ENCODE measurements at regions not wholly inside any gene's neighbourhood (a gene's known extent, or its start where the extent isn't known, plus 50 kb on each side); places are given as distances from the start of the nearest gene placed in this dataset.

DNA sequence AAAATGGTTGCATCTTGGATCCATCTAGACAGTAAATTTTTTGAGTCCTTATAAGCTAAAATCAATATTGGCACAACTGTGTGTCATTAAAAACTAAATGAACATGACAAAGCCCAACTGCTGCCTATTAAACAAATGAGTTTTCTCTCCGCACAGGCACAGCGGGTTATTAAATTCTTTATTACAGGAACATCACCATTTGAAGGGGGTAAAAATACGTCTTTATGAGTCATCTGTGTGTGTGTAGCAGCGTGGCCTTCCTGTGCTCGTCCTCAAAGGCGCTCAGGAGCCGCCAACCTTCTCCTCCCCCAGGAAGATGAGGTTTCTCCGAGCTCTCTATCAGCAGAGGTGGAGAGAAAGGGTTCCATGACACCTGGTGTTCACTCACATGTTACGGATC, 62.6 kb upstream of the SDK2 start:
- Histone ChIP-seq H2AFZ (replicated peaks) (no peak overlapping the region), H3K9me3 (ENCODE audit: low read depth) (no peaks in the 10 kb centered on the region), H3K4me2 (no peak overlapping the region), H3K79me2 (ENCODE audit: low read depth) (no peaks in the 10 kb centered on the region), H3K27ac (no peak overlapping the region), H3K36me3 (no peaks in the 10 kb centered on the region), H3K4me3 (no peak overlapping the region), H4K20me1 (ENCODE audit: low read depth) (no peaks in the 10 kb centered on the region), H3K9ac (no peak overlapping the region), H3F3A (ENCODE audit: low read depth) (no peaks in the 10 kb centered on the region), H3K4me1 (no peaks in the 10 kb centered on the region), H3K27me3 (peaks cover 17% of the 10 kb centered on the region)
- TF ChIP-seq, protein P1, sequence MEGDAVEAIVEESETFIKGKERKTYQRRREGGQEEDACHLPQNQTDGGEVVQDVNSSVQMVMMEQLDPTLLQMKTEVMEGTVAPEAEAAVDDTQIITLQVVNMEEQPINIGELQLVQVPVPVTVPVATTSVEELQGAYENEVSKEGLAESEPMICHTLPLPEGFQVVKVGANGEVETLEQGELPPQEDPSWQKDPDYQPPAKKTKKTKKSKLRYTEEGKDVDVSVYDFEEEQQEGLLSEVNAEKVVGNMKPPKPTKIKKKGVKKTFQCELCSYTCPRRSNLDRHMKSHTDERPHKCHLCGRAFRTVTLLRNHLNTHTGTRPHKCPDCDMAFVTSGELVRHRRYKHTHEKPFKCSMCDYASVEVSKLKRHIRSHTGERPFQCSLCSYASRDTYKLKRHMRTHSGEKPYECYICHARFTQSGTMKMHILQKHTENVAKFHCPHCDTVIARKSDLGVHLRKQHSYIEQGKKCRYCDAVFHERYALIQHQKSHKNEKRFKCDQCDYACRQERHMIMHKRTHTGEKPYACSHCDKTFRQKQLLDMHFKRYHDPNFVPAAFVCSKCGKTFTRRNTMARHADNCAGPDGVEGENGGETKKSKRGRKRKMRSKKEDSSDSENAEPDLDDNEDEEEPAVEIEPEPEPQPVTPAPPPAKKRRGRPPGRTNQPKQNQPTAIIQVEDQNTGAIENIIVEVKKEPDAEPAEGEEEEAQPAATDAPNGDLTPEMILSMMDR (IDR thresholded peaks at IDR 0.05), result no peak
- TF ChIP-seq EZH2phosphoT487 (IDR thresholded peaks at IDR 0.05) (no peak), EZH2 (IDR thresholded peaks at IDR 0.05) (no peak)
- Mint-ChIP-seq H3K9me3 (peaks cover 7% of the 10 kb centered on the region), H3K36me3 (no peaks in the 10 kb centered on the region), H3K27me3 (ENCODE audit: insufficient read depth, low read depth) (peaks cover 19% of the 10 kb centered on the region), H3K4me1 (peaks cover 13% of the 10 kb centered on the region), H3K27ac (no peak overlapping the region), H3K4me3 (no peak overlapping the region)
- DNase-seq (ENCODE audit: low spot score), result no peak

DNA sequence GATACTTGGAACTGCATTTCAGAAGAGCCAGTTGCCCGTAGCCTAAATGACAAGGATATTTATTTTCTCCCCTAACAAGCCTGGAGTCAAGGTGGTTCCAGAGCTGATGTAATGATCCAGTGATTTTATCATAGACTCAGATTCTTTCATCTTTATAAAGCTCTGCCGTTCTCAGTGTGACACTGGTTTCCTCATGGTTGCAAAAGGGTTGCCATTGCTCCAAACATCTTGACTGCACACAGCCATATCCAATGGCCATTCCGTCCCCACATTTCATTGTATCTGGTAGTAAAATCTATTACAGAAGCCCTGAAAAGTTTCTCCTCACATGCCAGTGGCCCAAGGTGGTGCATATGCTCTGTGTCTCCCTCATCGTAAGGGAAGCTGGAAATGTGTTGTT, 63.1 kb upstream of the SDK2 start:
- no peak overlapping the region for H3K4me3 ChIP-seq
- H3K9me3 ChIP-seq (ENCODE audit: low read depth), result no peaks in the 10 kb centered on the region
- H3K9ac ChIP-seq, result no peak overlapping the region
- H3K9me3 Mint-ChIP-seq, result peaks cover 7% of the 10 kb centered on the region
- no peaks in the 10 kb centered on the region for H4K20me1 ChIP-seq (ENCODE audit: low read depth)
- no peaks in the 10 kb centered on the region for H3K4me1 ChIP-seq
- peaks cover 13% of the 10 kb centered on the region for H3K4me1 Mint-ChIP-seq
- H3K4me3 Mint-ChIP-seq, result no peak overlapping the region
- H3K27me3 Mint-ChIP-seq (ENCODE audit: insufficient read depth, low read depth), result peaks cover 19% of the 10 kb centered on the region
- H3K36me3 ChIP-seq, result no peaks in the 10 kb centered on the region
- H3K4me2 ChIP-seq, result no peak overlapping the region
- H3K27me3 ChIP-seq, result peaks cover 17% of the 10 kb centered on the region
- TF ChIP-seq EZH2phosphoT487 (IDR thresholded peaks at IDR 0.05), result no peak
- TF ChIP-seq EZH2 (IDR thresholded peaks at IDR 0.05), result no peak
- TF ChIP-seq, protein P1 (IDR thresholded peaks at IDR 0.05), result no peak
- no peaks in the 10 kb centered on the region for H3F3A ChIP-seq (ENCODE audit: low read depth)
- DNase-seq (ENCODE audit: low spot score), result no peak
- no peak overlapping the region for H3K27ac Mint-ChIP-seq
- no peak overlapping the region for H2AFZ ChIP-seq (replicated peaks)
- no peaks in the 10 kb centered on the region for H3K79me2 ChIP-seq (ENCODE audit: low read depth)
- H3K27ac ChIP-seq, result no peak overlapping the region
- no peaks in the 10 kb centered on the region for H3K36me3 Mint-ChIP-seq

DNA sequence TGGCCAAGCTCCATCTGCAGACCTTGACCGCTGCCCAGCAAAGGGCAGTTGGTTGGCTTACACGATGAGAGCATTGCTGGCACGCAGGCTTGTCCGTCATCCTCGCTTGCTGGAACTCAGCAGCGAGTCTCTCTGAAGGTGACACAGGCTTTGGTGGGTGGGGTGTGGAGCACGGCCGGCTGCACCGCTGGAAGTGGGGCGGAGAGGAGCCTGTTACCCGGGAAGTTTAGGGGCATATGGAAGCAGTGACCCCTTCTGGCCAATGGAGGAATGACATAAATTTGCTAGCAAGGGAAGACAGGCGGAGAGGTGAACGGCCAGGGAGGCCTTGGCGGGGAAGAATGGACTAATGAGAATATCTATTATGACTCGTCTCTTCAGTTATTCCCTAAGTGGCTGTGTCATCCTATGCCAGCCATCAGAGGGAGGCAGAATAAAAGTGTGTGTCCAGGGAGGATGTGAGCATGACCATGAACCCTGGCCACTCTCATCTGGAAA, 65.9 kb upstream of the SDK2 start:
- Histone ChIP-seq H3F3A (ENCODE audit: low read depth) (no peaks in the 10 kb centered on the region), H3K4me2 (peak overlapping the region; percentile 39), H3K9ac (no peak overlapping the region), H3K79me2 (ENCODE audit: low read depth) (no peaks in the 10 kb centered on the region), H3K9me3 (ENCODE audit: low read depth) (no peaks in the 10 kb centered on the region), H3K36me3 (no peaks in the 10 kb centered on the region), H3K27ac (no peak overlapping the region), H3K4me3 (no peak overlapping the region), H3K4me1 (peaks cover 7% of the 10 kb centered on the region), H3K27me3 (peaks cover 17% of the 10 kb centered on the region), H4K20me1 (ENCODE audit: low read depth) (no peaks in the 10 kb centered on the region), H2AFZ (replicated peaks) (peak overlapping the region; percentile 48)
- Mint-ChIP-seq H3K36me3 (no peaks in the 10 kb centered on the region), H3K27ac (peak overlapping the region; percentile 46), H3K27me3 (ENCODE audit: insufficient read depth, low read depth) (peaks cover 17% of the 10 kb centered on the region), H3K4me3 (no peak overlapping the region), H3K4me1 (peaks cover 16% of the 10 kb centered on the region), H3K9me3 (peaks cover 7% of the 10 kb centered on the region)
- TF ChIP-seq, protein P1 (IDR thresholded peaks at IDR 0.05), result peak; percentile 92
- TF ChIP-seq EZH2 (IDR thresholded peaks at IDR 0.05), result no peak
- TF ChIP-seq EZH2phosphoT487 (IDR thresholded peaks at IDR 0.05), result no peak
- DNase-seq (ENCODE audit: low spot score), result peak; percentile 83

Measured in neural progenitor cell (in vitro differentiated cells).